HG03432 (cell line): ENCODE measurements at regions not wholly inside any gene's neighbourhood (a gene's known extent, or its start where the extent isn't known, plus 50 kb on each side); places are given as distances from the start of the nearest gene placed in this dataset.

ENCODE experiments used
- ATAC-seq: cut with Tn5 transposase; IDR thresholded peaks from one replicate; pipeline ENCODE4 v1.9.1; 2021; ENCODE audit warnings: mild to moderate bottlenecking, moderate library complexity; ENCODE audit not compliant: unreplicated experiment

DNA sequence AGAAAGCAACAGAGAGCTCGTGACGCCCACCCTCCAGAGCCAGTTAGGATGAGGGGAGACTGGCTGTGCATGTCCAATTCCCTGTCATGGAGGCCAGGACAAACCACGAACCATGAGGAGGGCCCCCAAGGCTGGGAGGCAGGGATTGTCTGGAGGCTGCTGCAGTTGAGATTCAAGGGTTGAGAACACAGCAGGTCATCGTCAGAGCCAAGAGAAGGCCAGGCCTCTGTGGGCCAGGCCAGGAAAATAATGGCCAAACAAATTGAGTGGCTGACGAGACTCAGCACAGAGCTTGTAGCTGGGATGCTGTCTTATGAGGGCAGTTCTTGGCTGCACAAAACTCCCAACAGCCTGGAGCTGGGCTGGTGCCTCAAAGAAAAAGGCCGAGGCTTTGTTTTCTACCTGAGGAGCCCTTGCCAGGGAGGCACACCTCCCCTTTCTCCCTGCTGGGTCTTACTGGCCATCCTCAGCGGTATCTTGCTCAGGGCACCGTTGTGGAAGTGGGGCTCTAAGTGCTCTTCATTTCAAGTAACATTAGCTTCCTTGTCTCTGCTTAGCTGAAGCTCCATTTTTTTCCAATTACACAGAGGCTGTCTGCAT lies 665.9 kb downstream of the BCL11B start:
- ATAC-seq: no peak

- ATAC-seq: no peak
Measured at GRCh38 chr14:98606816-98607215, 665.2 kb downstream of the BCL11B start.

DNA sequence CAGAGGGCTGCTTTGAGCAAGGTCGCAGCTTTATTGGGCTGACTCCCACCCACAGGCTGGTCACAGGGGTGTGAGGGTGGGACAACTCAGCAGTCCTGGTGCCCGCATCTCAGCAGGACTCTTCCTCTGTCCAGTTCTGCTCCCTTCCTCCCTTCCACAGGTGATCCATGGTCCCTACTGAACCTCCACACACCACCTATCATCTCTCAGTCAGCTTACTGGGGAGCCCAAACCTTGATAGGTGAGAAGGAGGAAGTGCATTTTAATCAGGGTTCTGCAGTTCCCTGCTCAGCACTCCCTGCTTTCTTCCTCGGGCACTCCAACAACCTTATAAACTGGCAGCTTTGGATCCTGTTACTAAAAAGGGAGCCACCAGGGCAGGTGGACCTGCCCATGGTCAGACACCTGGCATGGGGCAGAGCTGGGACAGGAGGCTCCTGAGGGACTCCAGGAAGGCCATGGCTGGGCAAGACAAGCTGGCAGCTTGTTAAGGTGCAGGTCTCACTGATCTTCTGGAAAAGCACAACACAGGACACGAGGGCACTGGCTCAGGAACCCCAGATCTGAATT lies 664.6 kb downstream of the BCL11B start:
- no peak for ATAC-seq

DNA sequence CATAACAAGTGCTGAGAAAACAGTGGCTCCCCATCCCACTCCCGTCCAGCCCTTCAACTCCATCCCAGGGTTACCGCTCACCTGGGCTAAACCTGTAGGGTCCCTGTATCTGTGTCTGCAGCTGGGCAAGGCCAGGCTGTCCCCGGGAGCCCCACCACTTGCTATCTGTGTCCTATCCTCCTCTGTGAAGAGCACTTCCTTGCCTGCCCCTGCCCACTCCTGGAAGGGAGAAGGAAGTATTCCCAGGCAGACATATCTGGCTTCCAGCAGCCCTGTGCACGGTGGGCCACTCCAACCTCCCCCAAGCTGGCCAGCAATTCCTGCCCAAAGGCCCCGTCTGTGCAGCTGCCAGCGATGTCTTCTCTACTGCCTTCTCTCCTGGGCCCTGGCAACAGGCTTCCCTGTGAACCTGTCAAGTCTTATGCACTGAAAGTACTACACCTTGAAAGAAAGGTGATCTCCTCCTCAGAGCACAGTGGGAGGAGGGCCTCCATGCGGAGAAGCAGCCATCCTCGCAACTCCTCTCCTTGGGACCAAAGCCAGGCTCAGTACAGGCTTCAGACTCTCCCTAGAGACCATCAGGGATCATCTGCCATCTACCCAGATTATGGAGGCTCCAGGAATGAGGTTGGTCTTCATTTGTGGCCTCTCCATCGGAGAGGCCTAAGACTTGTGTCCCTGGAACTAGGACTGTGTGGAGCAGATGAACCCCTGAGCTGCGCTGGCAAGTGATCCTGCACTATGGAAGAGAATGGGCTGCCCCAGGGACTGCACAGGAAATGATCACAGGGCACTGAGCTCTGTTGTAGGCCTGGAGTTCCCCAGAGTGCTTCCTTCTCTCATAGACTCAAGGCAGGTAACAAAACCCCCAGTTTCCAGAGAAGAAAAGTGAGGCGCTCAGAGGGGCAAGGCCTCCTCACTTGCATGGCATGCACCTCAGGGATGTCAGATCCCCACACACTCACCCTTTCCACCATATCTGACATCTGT lies 663.6 kb downstream of the BCL11B start:
- no peak for ATAC-seq

DNA sequence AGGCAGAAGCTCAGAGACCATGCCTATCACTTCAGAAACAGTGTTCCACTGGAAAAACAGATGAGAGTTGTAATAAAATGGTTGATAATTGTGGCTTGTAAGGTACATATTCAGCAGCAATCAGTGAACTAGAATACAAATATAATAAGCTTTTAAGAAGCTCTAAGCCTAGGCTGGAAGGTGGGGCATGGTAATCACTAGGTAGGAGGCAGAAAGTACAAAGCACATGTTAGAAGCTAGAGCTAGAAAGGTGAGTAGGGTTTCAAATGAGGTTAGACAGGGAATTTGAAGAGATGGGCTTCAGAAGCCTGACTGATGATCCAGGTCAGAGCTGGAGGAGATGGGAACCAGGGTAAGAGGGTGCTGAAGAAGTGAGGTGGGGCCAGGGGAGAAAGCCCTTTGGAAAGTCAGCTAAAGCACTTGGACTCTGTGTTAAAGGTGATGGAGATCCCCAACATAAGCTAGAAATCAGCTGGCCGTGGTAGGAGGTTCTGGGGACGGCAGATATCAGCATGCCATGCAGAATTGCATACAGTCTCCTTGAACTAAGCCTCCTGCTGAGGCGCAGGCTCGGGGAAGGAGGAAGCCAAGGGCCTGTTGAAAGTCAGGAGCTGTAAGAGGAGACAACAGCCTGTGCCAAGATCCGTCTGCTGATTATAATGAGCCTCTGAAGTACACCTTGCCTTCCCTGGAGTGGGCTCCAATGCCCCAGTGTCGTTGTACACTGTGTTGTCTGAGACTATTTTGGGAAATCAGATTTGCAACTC lies 659.4 kb downstream of the BCL11B start:
- no peak for ATAC-seq

DNA sequence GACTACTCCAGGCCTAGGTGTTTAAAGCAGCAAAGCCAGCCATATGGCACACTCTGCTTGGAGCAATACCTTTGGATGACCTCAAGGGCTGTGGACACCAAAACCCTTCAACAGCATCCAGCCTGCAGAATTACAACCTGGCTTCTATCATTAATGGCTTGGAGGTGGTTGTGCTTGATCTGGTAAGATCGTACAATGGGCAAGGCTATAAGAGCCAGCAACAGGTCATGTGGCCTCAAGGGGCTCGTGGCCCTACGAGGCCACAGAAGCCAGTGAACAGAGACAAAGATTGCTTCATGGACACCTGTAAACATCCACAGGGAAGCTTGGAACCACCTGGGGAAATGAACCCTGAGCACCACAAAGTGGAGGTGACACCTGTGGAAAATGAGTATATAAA lies 657.3 kb downstream of the BCL11B start:
- no peak for ATAC-seq

- no peak for ATAC-seq
Measured at GRCh38 chr14:98622208-98623051, 649.6 kb downstream of the BCL11B start.

DNA sequence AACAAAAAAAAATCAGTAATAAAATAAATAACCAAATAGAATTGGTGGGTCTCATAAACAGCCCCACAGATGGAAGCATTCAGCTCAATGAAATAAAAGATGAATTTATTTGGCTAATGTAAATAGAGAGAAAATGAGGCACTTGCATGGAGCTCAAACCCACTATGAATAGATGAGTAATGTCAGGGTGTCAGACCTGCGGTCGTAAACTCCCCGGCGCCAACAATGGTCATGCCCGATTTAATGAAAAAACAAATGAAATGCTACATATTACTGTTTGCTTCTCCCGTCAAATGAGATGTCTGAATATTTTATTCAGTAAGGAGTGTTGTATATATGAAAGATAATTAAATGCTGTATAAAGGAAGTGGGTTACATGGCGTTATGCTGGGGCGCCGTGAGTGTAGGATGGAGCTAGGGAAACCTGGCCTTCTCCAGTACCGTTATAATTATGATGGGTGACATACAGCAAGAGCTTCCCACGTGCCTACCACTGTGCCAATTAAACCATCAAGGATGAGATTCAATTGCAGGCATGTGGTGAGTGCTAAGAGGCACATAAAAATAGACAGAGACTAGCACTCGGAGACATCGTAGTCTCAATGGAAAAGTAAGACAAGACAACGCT lies 648.1 kb downstream of the BCL11B start:
- ATAC-seq: no peak

DNA sequence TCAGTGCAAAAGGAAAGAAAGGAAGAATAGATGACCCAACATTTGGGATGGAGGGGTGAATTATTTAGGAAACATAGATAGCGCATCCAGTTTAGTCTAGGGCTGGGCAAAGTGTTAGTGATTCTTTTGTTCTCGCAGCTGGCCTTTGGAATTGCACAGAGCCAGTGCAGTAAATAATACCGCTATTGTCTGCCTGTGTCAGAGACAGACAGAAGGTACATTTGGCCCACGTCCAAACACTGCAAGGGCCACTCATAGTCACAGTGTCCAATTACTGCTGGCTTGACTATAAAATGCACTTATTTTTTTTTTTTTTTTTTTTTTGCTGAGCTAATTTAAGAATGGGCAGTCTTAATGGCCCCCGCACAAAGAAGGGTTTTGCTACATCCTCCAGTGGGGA lies 638.6 kb downstream of the BCL11B start:
- ATAC-seq: no peak

GRCh38 chr14:98634043-98634820 lies 637.8 kb downstream of the BCL11B start:
- ATAC-seq: no peak

GRCh38 chr14:98638366-98638765 lies 633.6 kb downstream of the BCL11B start:
- ATAC-seq: no peak

DNA sequence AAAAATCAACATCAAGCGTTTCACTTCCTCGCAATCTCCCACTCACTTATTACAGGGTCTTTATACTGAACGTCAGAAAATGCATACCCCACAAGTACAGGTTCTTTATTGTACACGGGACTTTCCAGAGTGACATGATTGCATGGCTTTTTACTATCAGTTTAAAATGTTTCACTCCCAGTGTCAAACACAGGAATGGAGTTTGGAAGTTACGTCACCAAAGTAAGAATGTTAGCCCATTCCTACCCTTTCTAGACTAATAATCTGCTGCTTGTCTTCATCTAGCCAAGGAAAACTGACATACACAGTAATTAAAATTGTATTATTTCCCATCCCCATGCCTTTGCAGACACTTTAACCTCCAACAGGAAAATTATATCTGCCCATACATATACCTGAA lies 624.2 kb downstream of the BCL11B start:
- ATAC-seq: no peak

DNA sequence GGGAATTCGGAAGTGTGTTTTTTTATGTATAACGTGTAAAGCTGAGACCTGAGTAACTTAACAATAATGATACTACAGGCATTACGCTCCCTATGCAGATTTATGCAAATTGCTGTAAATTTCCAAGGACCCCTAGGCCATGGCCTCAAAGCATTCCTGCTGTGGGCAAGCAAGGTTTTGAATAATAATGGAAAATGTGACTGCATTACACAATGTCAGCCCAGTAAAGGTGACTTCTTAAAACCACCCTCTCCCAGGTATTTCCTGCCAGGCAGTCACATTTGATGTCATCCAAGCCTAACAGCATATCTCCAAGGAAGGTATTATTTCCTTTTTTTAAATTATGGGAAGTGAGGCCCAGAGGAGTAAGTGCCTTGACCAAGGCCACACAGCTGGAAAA lies 621.0 kb downstream of the BCL11B start:
- no peak for ATAC-seq

GRCh38 chr14:98665007-98665406 lies 607.0 kb downstream of the BCL11B start:
- no peak for ATAC-seq

- no peak for ATAC-seq
Measured at GRCh38 chr14:98666545-98666944, 605.5 kb downstream of the BCL11B start.

GRCh38 chr14:98682033-98682432 lies 590.0 kb downstream of the BCL11B start:
- no peak for ATAC-seq

GRCh38 chr14:98682726-98683125 lies 589.3 kb downstream of the BCL11B start:
- ATAC-seq: no peak

GRCh38 chr14:98684468-98684867 lies 587.5 kb downstream of the BCL11B start:
- ATAC-seq: no peak

DNA sequence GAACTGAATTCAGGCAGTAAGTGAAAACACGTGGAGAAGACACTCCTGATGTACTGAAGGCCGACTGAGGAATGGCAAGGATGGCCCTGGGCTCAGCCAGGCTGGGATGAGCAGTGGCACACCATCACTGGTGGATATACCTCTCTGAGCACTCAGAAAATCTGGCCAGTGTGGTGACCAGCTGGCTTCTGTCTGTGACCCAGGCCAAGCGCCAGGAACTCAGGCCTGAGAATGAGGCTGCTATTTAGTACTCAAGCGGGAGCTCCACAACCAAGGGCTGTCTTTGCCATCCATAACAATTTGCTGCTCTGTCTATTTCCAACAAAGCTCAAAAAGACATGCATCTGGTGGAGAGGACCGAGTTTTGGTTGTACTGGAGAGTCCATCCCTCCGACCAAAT lies 586.3 kb downstream of the BCL11B start:
- ATAC-seq: no peak
